ENCODE measurements at regions not wholly inside any gene's neighbourhood (a gene's known extent, or its start where the extent isn't known, plus 50 kb on each side); places are given as distances from the start of the nearest gene placed in this dataset.

DNA sequence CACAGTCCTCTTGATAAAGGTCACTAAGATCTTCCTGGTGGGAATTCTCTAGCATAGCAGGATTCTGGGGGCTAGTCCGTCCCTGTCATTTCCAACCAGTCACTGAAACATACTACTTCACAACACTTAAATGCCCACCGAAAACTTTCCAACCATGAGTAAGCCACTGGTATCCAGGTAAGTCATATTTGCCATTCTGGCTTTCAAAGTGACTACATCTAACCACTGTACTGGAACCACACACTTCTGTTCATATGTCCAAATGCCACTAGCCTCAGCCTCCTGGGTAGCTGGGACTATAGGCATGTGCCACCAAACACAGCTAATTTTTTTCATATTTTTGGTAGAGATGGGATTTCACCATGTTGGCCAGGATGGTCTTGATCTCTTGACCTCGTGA is 64.3 kb upstream of the VANGL1 start:
- no peak for DNase-seq (ENCODE audit: low read depth)

DNA sequence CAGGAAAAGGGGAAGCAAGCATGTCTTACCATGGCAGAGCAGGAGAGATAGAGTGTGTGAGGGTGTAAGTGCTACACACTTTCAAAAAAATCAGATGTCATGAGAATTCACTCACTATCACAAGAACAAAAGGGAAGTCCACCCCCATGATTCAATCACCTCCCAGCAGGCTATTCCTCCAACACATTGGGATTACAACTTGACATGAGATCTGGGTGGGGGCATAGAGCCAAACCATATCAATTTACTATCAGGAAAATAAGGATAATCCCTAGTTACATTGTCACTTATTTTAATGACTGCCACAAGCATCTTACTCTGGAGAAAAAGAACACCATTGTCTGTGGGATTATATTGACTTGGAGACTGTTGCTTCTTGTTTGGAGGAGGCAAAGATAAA is 66.1 kb upstream of the VANGL1 start:
- DNase-seq (ENCODE audit: low read depth) = no peak

DNA sequence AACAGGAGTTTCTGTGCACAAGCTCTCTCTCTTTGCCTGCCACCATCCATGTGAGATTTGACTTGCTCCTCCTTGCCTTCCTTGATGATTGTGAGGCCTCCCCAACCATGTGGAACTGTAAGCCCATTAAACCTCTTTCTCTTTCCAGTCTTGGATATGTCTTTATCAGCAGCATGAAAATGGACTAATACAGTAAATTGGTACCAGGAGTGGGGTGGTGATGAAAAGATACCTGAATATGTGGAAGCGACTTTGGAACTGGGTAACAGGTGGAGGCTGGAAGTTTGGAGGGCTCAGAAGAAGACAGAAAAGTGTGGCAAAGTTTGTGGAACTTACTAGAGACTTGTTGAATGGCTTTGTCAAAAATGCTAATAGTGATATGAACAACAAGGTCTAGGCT is 69.1 kb upstream of the VANGL1 start:
- DNase-seq (ENCODE audit: low read depth) = no peak

DNA sequence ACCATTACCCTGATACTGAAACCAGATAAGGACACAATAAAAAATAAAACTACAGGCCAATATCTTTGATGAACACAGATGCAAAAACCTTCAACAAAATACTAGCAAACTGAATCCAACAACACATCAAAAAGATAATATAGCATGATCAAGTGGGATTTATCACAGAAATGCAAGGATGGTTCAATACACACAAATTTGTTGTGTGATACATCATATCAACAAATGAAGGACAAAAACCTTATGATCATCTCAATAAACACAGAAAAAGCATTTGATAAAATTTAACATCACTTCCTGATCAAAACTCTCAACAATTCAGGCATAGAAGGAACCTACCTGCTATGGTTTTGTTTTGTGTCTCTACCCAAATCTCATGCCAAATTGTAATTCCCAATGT is 74.3 kb upstream of the VANGL1 start:
- no peak for DNase-seq (ENCODE audit: low read depth)

DNA sequence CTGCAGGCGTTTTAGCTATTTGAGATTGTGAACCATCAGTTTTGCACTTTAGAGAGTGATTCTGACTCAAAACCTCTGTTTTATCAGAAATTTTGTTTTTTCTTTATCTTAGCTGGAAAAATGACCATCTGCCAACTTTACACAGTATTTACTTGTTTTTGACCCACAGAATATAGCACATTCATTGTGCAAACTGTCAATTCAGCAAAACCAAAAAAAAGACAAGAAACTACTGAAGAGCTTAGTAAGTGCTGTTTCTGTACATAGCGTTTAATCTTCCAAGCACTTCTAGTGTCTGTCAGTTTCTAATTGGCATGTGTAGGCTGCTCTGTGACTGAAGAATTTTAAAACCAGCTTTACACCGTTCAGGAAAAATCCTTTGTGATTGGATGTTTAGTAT is 76.0 kb upstream of the VANGL1 start:
- DNase-seq (ENCODE audit: low read depth) = no peak

GRCh38 chr1:115565353-115565752 is 76.4 kb upstream of the VANGL1 start:
- no peak for DNase-seq (ENCODE audit: low read depth)

- DNase-seq (ENCODE audit: low read depth) = no peak
Measured at GRCh38 chr1:115564201-115564600, 77.6 kb upstream of the VANGL1 start.

DNA sequence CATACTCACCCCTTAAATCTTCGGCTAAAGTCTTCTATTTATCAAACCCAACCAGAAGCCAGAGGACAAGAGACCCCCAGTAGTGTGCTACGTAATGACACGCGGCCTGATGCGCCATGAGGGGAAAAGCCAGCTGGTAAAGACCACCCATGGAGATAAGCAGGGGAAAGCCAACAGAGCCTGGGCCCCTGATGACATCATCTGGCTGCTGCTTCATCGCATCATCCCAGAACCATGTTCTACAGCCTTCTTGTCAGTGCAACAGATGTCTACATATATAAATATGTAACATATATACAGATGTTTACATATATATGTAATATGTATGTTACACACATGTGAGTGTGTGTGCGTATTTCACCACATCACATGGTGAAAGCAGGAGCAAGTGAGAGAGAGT is 81.7 kb upstream of the VANGL1 start:
- DNase-seq (ENCODE audit: low read depth) = no peak

GRCh38 chr1:115558275-115558674 is 83.5 kb upstream of the VANGL1 start:
- DNase-seq (ENCODE audit: low read depth) = no peak

DNA sequence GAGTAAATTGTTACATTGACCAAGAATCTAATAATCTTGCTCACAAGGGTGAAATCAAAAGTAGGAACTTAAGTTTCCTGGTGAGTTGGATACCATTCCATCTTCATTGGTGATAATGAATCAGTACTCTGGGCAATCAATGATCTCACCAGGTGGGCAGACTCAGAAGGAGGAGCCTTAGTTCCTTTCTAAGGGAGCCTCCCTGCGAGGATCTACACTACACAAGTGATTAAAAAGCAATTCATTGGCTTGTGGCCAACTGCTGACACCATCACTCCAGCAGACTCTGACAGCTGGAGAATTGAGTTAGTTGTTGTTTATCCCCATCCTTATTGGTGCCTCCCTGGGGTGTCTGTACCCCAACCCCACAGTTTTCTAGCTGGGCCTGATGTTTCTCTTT is 84.1 kb upstream of the VANGL1 start:
- no peak for DNase-seq (ENCODE audit: low read depth)

GRCh38 chr1:115556236-115556635 is 85.5 kb upstream of the VANGL1 start:
- no peak for DNase-seq (ENCODE audit: low read depth)

GRCh38 chr1:115555446-115555845 is 86.3 kb upstream of the VANGL1 start:
- DNase-seq (ENCODE audit: low read depth) = no peak

DNA sequence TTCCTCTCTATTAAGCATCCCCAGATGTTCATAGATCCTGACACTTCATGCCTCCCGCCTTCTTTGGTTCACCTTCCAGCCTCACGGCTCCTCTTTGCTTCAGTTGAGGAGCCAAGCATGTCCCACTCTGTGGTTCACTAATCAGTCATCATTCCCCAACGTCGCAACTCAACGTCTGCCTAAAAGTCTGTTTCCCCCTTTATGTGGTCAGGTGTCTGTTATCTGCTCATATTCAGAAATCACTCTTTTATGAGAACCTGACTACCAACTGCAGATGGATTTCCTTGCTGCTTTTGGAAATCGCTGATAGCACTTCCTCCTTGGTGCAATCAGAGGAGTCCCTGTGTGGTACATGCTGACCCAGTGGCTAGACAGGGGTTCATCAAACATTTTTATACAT is 94.1 kb upstream of the VANGL1 start:
- DNase-seq (ENCODE audit: low read depth) = no peak

GRCh38 chr1:115546846-115547245 is 94.9 kb upstream of the VANGL1 start:
- no peak for DNase-seq (ENCODE audit: low read depth)

DNA sequence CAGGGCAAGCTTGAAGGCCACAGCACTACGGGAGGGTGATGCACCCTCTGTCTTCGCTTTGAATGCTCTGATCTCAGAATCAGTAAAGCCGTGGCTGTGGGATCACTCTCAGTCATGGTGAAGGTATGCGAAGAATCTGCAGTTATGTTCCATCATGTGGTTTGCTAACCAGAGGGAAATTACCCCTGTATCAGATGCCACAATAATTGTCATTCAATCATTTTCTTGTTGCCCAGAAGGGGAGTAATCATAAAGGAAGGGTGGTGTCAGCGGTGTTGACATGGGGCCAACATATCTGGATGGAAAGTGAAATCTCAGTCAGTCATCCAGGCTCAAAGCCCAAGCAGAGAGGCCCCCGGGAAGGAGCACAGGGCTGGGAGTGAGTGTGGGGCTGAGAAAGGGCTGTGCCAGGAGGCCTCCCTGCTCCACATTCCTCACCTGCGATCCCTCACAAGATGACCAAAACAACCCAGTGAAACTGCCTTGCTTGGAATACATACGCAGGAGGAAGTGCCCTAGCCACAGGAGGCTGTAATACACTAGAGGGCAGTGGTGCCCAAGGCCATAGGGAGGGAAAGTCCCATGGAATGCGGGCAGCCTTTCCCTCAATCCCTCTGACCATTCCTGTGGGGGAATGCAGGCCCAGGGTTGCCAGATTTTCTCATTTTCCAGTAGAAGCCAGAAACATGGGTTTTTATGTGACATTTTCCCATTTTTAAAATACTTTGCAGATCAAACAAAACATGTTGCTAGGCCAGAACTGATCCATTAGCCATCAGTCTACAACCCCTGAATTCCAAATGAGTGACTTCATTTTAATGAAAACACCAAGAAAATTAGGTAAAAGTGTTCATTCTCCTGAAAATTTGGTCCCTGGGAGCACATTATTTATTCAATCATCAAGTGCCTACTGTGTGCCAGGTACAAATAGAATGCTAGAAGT is 95.7 kb upstream of the VANGL1 start:
- DNase-seq (ENCODE audit: low read depth) = peak; percentile 98

- DNase-seq (ENCODE audit: low read depth) = peak; percentile 32
Measured at GRCh38 chr1:115545096-115545720, 96.6 kb upstream of the VANGL1 start.

- no peak for DNase-seq (ENCODE audit: low read depth)
Measured at GRCh38 chr1:115544131-115544530, 97.6 kb upstream of the VANGL1 start.

GRCh38 chr1:115543247-115543646 is 98.5 kb upstream of the VANGL1 start:
- DNase-seq (ENCODE audit: low read depth) = no peak

DNA sequence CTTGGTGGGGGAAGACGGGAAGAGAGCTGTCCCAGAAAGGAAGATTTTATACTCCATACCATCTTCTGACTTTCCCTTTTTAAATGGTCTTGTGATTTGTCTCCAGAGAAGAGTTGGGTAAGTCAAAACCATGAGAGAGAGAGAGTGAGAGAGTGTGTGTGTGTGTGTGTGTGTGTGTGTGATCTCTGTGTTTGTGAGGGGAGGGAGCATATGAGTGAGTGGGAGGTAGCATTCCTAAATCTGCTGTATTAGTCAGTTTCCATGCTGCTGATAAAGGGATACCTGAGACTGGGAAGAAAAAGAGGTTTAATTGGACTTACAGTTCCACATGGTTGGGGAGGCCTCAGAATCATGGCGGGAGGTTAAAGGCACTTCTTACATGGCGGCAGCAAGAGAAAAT is 102.0 kb upstream of the VANGL1 start:
- no peak for DNase-seq (ENCODE audit: low read depth)

GRCh38 chr1:115539061-115539460 is 102.7 kb upstream of the VANGL1 start:
- DNase-seq (ENCODE audit: low read depth) = no peak

GRCh38 chr1:115538579-115538978 is 103.2 kb upstream of the VANGL1 start:
- no peak for DNase-seq (ENCODE audit: low read depth)

GRCh38 chr1:115537415-115537814 is 104.4 kb upstream of the VANGL1 start:
- no peak for DNase-seq (ENCODE audit: low read depth)

DNA sequence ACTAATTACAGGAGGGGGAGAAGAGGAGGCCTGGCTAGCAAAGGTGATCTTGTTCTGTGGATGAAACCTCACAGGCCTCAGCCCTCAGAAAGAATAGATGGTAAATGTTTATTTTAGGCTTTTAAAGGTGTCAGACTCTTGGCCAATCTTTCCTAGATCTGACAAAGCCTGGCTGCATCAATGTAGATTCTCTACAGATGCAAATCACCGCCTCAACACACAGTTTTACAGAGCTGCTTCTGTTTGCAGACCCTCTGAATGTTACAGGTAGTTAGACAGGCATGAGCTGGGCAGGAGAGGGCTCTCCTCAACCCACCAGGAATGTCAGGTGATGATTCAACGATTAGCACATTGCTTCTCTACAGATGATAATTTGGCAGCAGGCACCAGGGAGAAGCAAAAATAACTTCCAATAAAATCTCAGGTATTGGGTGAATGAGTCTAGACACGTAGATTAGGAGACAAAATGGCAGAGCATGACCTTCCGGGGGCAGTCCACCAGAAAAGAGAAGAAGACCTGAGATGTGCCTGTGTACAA is 105.4 kb upstream of the VANGL1 start:
- no peak for DNase-seq (ENCODE audit: low read depth)

Measured in M059J (cell line).